Astrocyte of the cerebellum (primary cell): ENCODE measurements at regions not wholly inside any gene's neighbourhood (a gene's known extent, or its start where the extent isn't known, plus 50 kb on each side); places are given as distances from the start of the nearest gene placed in this dataset.

Experiments
- DNase-seq: peaks from one replicate; pipeline ENCODE4 v3.0.0-alpha.2; 2011; ENCODE audit warnings: low read depth
- H3K4me3 ChIP-seq: 2 replicates; pipeline ENCODE4 v1.5.1; 2011; ENCODE audit warnings: mild to moderate bottlenecking, low read depth, low read length, moderate library complexity
- CTCF ChIP-seq: IDR thresholded peaks from 2 replicates; pipeline ENCODE4 v1.5.1; 2012; ENCODE audit warnings: low read length, low read depth, moderate library complexity, mild to moderate bottlenecking; ENCODE audit errors: missing control alignments
- in situ Hi-C: cut with HindIII; loops from 2 replicates; pipeline ENCODE4 v1.10.0; 2017; ENCODE audit warnings: low sequenced_read_pairs

GRCh38 chr6:25168637-25169036 is 110.5 kb upstream of the CARMIL1 start:
- TF ChIP-seq CTCF = no peak
- DNase-seq = no peak
- in situ Hi-C loops = no loop called here

DNA sequence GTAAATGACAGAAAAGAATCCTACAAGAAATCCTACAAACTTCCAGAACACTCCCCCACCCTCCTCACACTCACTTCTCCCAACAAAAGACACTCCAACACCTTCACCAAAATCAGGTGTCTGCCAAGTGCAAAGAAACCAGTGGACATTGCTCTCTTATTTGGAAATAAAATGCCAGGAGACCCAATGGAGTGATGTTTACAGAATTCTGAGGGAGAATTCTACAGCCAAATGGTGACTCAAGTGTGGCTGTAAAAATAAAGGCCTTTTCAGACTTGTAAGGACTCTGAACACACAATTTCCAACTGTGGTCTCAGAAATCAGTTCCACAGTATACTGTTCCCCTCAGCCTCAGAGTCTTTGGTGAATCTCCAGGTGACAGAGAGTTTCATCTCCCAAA is 109.6 kb upstream of the CARMIL1 start:
- no peak for TF ChIP-seq CTCF
- peak; percentile 8 for DNase-seq
- in situ Hi-C loops = no loop called here
- no peak overlapping the region for H3K4me3 ChIP-seq

More at GRCh38 chr6:25168637-25169036, 110.5 kb upstream of the CARMIL1 start:
- H3K4me3 ChIP-seq = no peak overlapping the region

DNA sequence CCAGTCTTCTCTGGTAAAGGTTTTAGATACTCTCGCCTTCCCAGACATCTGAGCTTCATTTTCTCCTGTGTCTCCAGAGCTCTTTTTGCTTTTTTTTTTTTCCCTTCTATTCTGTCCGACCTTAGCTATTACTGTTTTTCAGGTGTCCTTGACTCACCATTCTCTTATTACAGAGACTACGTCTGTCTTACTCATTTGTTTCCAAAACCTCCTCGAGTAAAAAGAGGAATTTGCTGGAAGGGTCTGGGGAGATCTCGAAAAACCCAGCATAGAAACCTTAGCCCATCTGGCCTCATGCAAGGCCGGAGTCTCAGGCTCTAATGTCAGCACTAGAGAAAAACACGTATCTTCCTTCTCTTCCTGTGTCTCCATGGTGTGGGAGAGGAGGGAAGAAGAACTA is 109.2 kb upstream of the CARMIL1 start:
- in situ Hi-C loops = no loop called here
- no peak for DNase-seq

GRCh38 chr6:25170640-25171039 is 108.5 kb upstream of the CARMIL1 start:
- no peak for DNase-seq
- no peak for TF ChIP-seq CTCF
- no peak overlapping the region for H3K4me3 ChIP-seq
- in situ Hi-C loops = no loop called here

More for the DNA sequence above, 109.2 kb upstream of the CARMIL1 start:
- TF ChIP-seq CTCF = no peak
- no peak overlapping the region for H3K4me3 ChIP-seq

DNA sequence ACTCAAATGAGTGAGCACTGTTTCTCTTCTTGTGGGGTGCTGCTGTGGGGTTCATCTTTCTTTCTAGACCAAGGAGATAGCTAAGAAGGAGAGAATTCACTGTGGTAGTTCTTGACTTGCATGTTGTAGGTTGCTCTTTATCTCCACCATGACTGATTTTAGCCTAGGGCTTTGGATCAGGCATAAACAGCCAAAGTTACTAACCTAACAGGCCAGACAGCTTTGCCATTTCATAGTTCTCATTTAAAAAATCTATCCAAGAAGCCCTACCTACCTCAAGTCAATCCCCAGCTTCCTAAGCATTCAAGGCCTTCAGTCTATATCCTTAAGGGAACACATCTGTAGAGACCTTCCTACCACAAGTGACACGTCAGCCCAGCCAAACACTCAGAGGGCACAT is 107.9 kb upstream of the CARMIL1 start:
- H3K4me3 ChIP-seq = no peak overlapping the region
- in situ Hi-C loops = no loop called here
- DNase-seq = no peak
- TF ChIP-seq CTCF = no peak

- DNase-seq = peak; percentile 92
- no peak overlapping the region for H3K4me3 ChIP-seq
- TF ChIP-seq CTCF = no peak
- in situ Hi-C loops = no loop called here
Measured at GRCh38 chr6:25172819-25173218, 106.4 kb upstream of the CARMIL1 start.

DNA sequence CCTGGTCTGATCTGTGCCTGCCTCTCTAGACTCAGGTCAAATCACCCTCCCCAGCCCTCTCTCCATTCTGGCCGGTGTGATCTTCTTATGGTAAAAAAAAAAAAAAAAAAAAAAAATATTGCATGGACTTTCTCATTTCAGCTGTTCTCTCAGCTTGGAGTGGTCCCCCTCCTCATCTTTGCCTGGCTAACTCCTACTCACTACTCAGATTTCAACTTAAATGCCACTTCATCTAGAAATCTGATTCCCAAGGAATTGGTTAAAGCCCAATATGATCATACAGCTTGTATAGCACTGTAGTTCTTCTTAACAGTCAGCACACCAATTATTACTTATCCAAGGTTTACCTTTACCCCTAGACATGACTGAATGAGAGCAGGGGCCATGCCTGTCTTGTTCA is 105.9 kb upstream of the CARMIL1 start:
- no peak for TF ChIP-seq CTCF
- DNase-seq = no peak
- in situ Hi-C loops = no loop called here

More for the DNA sequence above, 105.9 kb upstream of the CARMIL1 start:
- H3K4me3 ChIP-seq = no peak overlapping the region
